ENCODE measurements at regions not wholly inside any gene's neighbourhood (a gene's known extent, or its start where the extent isn't known, plus 50 kb on each side); places are given as distances from the start of the nearest gene placed in this dataset.

- intact Hi-C loops (cut with micrococcal nuclease; ENCODE audit: unreplicated experiment) = loop anchor here (10.0 kb wide), 1 partner anchor 322 kb away; no protein-coding TSS in a partner anchor
- Histone ChIP-seq H3K36me3 (ENCODE audit: insufficient read depth, low read length) (no peaks in the 10 kb centered on the region), H3K9me2 (ENCODE audit: insufficient read depth, low read length) (no peaks in the 10 kb centered on the region), H3K79me2 (ENCODE audit: insufficient read depth, low read depth, low read length) (no peaks in the 10 kb centered on the region), H3K4me1 (ENCODE audit: insufficient read depth, low read length, poor library complexity, severe bottlenecking) (no peaks in the 10 kb centered on the region), H4K20me1 (ENCODE audit: insufficient read depth, low read length) (no peaks in the 10 kb centered on the region), H3K4me2 (ENCODE audit: low read length) (no peak overlapping the region), H3K27ac (ENCODE audit: low read depth, low read length, poor library complexity, severe bottlenecking) (no peak overlapping the region), H3K9me3 (ENCODE audit: low read length) (no peaks in the 10 kb centered on the region), H3K4me3 (ENCODE audit: low read depth, low read length, poor library complexity, severe bottlenecking) (no peak overlapping the region), H2AFZ (ENCODE audit: low read length) (peak overlapping the region; percentile 27; the same call in 1 of the 2 replicates)
- no peak for TF ChIP-seq EZH2phosphoT487 (IDR thresholded peaks at IDR 0.05; ENCODE audit: borderline replicate concordance, low read depth, low read length)
- no peak for TF ChIP-seq CTCF (conservative IDR thresholded peaks at IDR 0.05; ENCODE audit: low read length)
- no peak for DNase-seq (ENCODE audit: low spot score)
- POLR2A ChIA-PET = interaction anchor here (0.7 to 1.0 kb wide), 2 partner anchors 86 to 302 kb away, joined by 3 read pairs; no protein-coding TSS in a partner anchor
- BruUV-seq (replicated peaks) = no TSS peak
- CTCF ChIA-PET (ENCODE audit: unreplicated experiment) = interaction anchor here (0.6 kb wide), 1 partner anchor 276 kb away, joined by 3 read pairs; no protein-coding TSS in a partner anchor
Measured at GRCh38 chr3:17972476-17972875, 230.0 kb upstream of the TBC1D5 start.

- no peak for DNase-seq (ENCODE audit: low spot score)
- BruUV-seq (replicated peaks) = no TSS peak
- H3K9me2 ChIP-seq (ENCODE audit: insufficient read depth, low read length) = no peaks in the 10 kb centered on the region
- no peaks in the 10 kb centered on the region for H4K20me1 ChIP-seq (ENCODE audit: insufficient read depth, low read length)
- ChIA-PET CTCF (ENCODE audit: unreplicated experiment) (interaction anchor here (0.6 kb wide), 1 partner anchor 277 kb away, joined by 3 read pairs; no protein-coding TSS in a partner anchor), POLR2A (interaction anchor here (1.0 kb wide), 1 partner anchor 302 kb away, joined by 3 read pairs; no protein-coding TSS in a partner anchor)
- no peaks in the 10 kb centered on the region for H3K4me1 ChIP-seq (ENCODE audit: insufficient read depth, low read length, poor library complexity, severe bottlenecking)
- H3K4me3 ChIP-seq (ENCODE audit: low read depth, low read length, poor library complexity, severe bottlenecking) = no peak overlapping the region
- H3K36me3 ChIP-seq (ENCODE audit: insufficient read depth, low read length) = no peaks in the 10 kb centered on the region
- no peak overlapping the region for H3K4me2 ChIP-seq (ENCODE audit: low read length)
- H3K9me3 ChIP-seq (ENCODE audit: low read length) = no peaks in the 10 kb centered on the region
- intact Hi-C loops (cut with micrococcal nuclease; ENCODE audit: unreplicated experiment) = loop anchor here (10.0 kb wide), 1 partner anchor 323 kb away; no protein-coding TSS in a partner anchor
- TF ChIP-seq CTCF (conservative IDR thresholded peaks at IDR 0.05; ENCODE audit: low read length) = no peak
- no peak for TF ChIP-seq EZH2phosphoT487 (IDR thresholded peaks at IDR 0.05; ENCODE audit: borderline replicate concordance, low read depth, low read length)
- no peak overlapping the region for H2AFZ ChIP-seq (ENCODE audit: low read length)
- H3K79me2 ChIP-seq (ENCODE audit: insufficient read depth, low read depth, low read length) = no peaks in the 10 kb centered on the region
- H3K27ac ChIP-seq (ENCODE audit: low read depth, low read length, poor library complexity, severe bottlenecking) = no peak overlapping the region
Measured at GRCh38 chr3:17972030-17972429, 229.6 kb upstream of the TBC1D5 start.

GRCh38 chr3:17969985-17970568 is 227.6 kb upstream of the TBC1D5 start:
- no TSS peak for BruUV-seq (replicated peaks)
- Histone ChIP-seq H3K9me2 (ENCODE audit: insufficient read depth, low read length) (no peaks in the 10 kb centered on the region), H3K79me2 (ENCODE audit: insufficient read depth, low read depth, low read length) (no peaks in the 10 kb centered on the region), H4K20me1 (ENCODE audit: insufficient read depth, low read length) (no peaks in the 10 kb centered on the region), H3K4me3 (ENCODE audit: low read depth, low read length, poor library complexity, severe bottlenecking) (no peak overlapping the region), H2AFZ (ENCODE audit: low read length) (peak overlapping the region; percentile 6; the same call in 1 of the 2 replicates), H3K4me2 (ENCODE audit: low read length) (no peak overlapping the region), H3K27ac (ENCODE audit: low read depth, low read length, poor library complexity, severe bottlenecking) (no peak overlapping the region), H3K9me3 (ENCODE audit: low read length) (no peaks in the 10 kb centered on the region), H3K4me1 (ENCODE audit: insufficient read depth, low read length, poor library complexity, severe bottlenecking) (no peaks in the 10 kb centered on the region), H3K36me3 (ENCODE audit: insufficient read depth, low read length) (no peaks in the 10 kb centered on the region)
- TF ChIP-seq CTCF (conservative IDR thresholded peaks at IDR 0.05; ENCODE audit: low read length) (no peak), EZH2phosphoT487 (IDR thresholded peaks at IDR 0.05; ENCODE audit: borderline replicate concordance, low read depth, low read length) (no peak)
- POLR2A ChIA-PET = interaction anchor here (0.6 kb wide), 1 partner anchor 331 kb away, joined by 3 read pairs; no protein-coding TSS in a partner anchor
- DNase-seq (ENCODE audit: low spot score) = no peak
- CTCF ChIA-PET (ENCODE audit: unreplicated experiment) = no interaction called here
- intact Hi-C loops (cut with micrococcal nuclease; ENCODE audit: unreplicated experiment) = loop anchor here (10.0 kb wide), 1 partner anchor 325 kb away; no protein-coding TSS in a partner anchor
